HepG2 (cell line): ENCODE measurements at regions not wholly inside any gene's neighbourhood (a gene's known extent, or its start where the extent isn't known, plus 50 kb on each side); places are given as distances from the start of the nearest gene placed in this dataset.

Experiments used
- CBX2 ChIP-seq, 2 experiments: fragments of 200-600 bp in 1 of 2; sonication (generic); formaldehyde crosslinking in 1 of 2; IDR thresholded peaks; 2 replicates each; pipeline versions ENCODE4 v1.7.0 to v1.8.1; 2018 to 2022; ENCODE audit warnings: low read depth in 2 of 2, low read length in 1 of 2, mild to moderate bottlenecking in 1 of 2, missing genetic modification reagents in 1 of 2
- EZH2 ChIP-seq: conservative IDR thresholded peaks from 2 replicates; pipeline ENCODE4 v1.6.1; 2012; ENCODE audit warnings: mild to moderate bottlenecking, low read depth, low read length, moderate library complexity
- NFYB ChIP-seq: sonication (generic); formaldehyde crosslinking; IDR thresholded peaks from 2 replicates; pipeline ENCODE4 v1.4.0; 2020; ENCODE audit warnings: missing genetic modification reagents
- PHF5A ChIP-seq: IDR thresholded peaks from one replicate; pipeline ENCODE4 v1.6.1; 2018; ENCODE audit warnings: low read depth, missing genetic modification reagents; ENCODE audit not compliant: unreplicated experiment
- SALL1 ChIP-seq: sonication (generic); formaldehyde crosslinking; IDR thresholded peaks from 2 replicates; pipeline ENCODE4 v1.8.0; 2022; ENCODE audit warnings: mild to moderate bottlenecking, missing genetic modification reagents
- ZNF138 ChIP-seq: sonication (generic); formaldehyde crosslinking; IDR thresholded peaks from 2 replicates; pipeline ENCODE4 v1.5.0; 2020; ENCODE audit warnings: mild to moderate bottlenecking, low read depth, missing genetic modification reagents
- ZNF292 ChIP-seq: sonication (generic); formaldehyde crosslinking; IDR thresholded peaks from 2 replicates; pipeline ENCODE4 v1.8.1; 2022; ENCODE audit warnings: mild to moderate bottlenecking, low read depth, missing genetic modification reagents, borderline replicate concordance
- ZNF317 ChIP-seq: sonication (generic); formaldehyde crosslinking; IDR thresholded peaks from 2 replicates; pipeline ENCODE4 v1.5.0; 2020; ENCODE audit warnings: mild to moderate bottlenecking, missing genetic modification reagents
- ZNF777 ChIP-seq: sonication (generic); formaldehyde crosslinking; IDR thresholded peaks from 2 replicates; pipeline ENCODE4 v1.4.0; 2020; ENCODE audit warnings: missing genetic modification reagents
- ZNF780A ChIP-seq: sonication (generic); formaldehyde crosslinking; IDR thresholded peaks from 2 replicates; pipeline ENCODE4 v1.8.0; 2022; ENCODE audit warnings: mild to moderate bottlenecking, missing genetic modification reagents, moderate library complexity
- TF ChIP-seq, protein P1 (sequence below): sonication (generic); formaldehyde crosslinking; IDR thresholded peaks from 2 replicates; pipeline ENCODE4 v1.5.0; 2020; ENCODE audit warnings: mild to moderate bottlenecking, missing genetic modification reagents, moderate library complexity
- TF ChIP-seq, protein P2 (sequence below): sonication (generic); formaldehyde crosslinking; IDR thresholded peaks from 2 replicates; pipeline ENCODE4 v1.4.0; 2020; ENCODE audit warnings: mild to moderate bottlenecking, missing genetic modification reagents

DNA sequence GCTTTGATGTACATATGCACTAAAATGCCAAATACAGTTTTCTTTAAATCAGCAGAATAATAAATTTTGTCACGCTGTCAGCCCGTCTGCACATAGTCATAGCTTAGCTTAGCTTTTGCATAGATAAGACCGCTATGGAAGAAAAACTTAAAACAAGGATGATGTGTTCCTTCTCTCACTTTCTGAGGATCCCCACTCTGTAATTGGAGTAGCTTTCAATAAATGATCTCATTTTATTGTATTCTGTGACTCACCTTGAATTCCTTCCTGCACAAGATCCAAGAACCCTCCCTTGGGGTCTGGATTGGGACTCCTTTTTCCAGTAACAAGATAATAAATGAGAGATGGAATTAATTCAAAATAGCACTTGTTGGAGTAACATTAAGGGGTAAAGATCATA, 186.2 kb downstream of the CDH26 start:
- TF ChIP-seq CBX2 (IDR thresholded peaks at IDR 0.05; ENCODE audit: low read depth, low read length): no peak
- TF ChIP-seq CBX2 (CRISPR knock-in tag; IDR thresholded peaks at IDR 0.05; ENCODE audit: low read depth): no peak
- no peak for TF ChIP-seq ZNF138 (CRISPR knock-in tag)
- TF ChIP-seq NFYB: no peak
- TF ChIP-seq, protein P1, sequence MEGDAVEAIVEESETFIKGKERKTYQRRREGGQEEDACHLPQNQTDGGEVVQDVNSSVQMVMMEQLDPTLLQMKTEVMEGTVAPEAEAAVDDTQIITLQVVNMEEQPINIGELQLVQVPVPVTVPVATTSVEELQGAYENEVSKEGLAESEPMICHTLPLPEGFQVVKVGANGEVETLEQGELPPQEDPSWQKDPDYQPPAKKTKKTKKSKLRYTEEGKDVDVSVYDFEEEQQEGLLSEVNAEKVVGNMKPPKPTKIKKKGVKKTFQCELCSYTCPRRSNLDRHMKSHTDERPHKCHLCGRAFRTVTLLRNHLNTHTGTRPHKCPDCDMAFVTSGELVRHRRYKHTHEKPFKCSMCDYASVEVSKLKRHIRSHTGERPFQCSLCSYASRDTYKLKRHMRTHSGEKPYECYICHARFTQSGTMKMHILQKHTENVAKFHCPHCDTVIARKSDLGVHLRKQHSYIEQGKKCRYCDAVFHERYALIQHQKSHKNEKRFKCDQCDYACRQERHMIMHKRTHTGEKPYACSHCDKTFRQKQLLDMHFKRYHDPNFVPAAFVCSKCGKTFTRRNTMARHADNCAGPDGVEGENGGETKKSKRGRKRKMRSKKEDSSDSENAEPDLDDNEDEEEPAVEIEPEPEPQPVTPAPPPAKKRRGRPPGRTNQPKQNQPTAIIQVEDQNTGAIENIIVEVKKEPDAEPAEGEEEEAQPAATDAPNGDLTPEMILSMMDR (CRISPR knock-in tag): no peak
- TF ChIP-seq PHF5A (CRISPR knock-in tag): no peak
- TF ChIP-seq, protein P2, sequence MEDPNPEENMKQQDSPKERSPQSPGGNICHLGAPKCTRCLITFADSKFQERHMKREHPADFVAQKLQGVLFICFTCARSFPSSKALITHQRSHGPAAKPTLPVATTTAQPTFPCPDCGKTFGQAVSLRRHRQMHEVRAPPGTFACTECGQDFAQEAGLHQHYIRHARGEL (CRISPR knock-in tag): no peak
- no peak for TF ChIP-seq ZNF777 (CRISPR knock-in tag)
- TF ChIP-seq ZNF292 (CRISPR knock-in tag): no peak
- TF ChIP-seq EZH2: no peak
- no peak for TF ChIP-seq SALL1 (CRISPR knock-in tag)
- no peak for TF ChIP-seq ZNF317 (CRISPR knock-in tag)
- TF ChIP-seq ZNF780A (CRISPR knock-in tag): no peak
